ENCODE measurements at regions not wholly inside any gene's neighbourhood (a gene's known extent, or its start where the extent isn't known, plus 50 kb on each side); places are given as distances from the start of the nearest gene placed in this dataset.
A peak's percentile ranks its signal among the peaks of the same experiment; 100 is the strongest.

DNA sequence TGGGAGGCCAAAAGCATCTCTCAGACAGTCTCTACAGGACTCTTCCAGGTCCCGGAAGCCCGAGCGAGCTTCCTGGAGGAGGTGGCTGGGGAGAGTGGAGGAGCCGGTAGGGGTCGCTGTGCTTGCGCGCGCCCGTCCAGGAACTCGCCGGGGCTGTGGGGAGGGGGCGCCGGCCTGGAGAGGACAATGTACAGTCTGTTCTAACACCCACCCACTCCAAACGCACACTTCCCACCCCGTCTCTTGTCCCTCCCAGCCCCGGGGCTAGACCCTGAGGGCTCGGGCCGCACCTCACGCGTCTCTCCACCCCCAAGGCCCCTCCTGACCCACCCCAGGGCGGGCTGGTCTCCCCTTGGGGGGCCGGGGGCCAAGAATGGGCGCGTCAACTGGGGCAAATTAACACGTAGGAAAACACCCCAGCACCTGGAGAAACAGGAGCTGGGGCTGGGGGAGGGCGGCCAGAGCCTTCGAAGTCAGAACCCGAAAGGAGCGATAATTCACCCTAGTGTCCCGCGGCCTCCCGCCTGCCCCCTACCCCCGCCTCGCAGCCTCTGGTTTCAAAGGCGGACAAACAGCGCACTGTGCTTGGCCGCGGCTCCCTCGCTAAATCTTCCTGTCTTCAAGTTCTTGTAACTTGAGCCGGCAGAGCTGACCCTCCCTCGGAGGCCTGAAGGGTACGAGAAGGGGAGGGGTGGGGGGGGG lies 103.2 kb upstream of the FOXP4 start:
- no peak for DNase-seq
- Histone ChIP-seq H3K27ac (peak overlapping the region in 3 of 4 donors; percentile 19 to 75 (median 36)), H3K9me3 (no peaks in the 10 kb centered on the region), H3K4me1 (peaks cover 3 to 23% (median 14%) of the 10 kb centered on the region in 3 donors), H3K36me3 (no peaks in the 10 kb centered on the region), H3K4me3 (peak overlapping the region in 3 of 4 donors; percentile 22 to 48 (median 23)), H3K27me3 (peaks cover 3 to 74% (median 7%) of the 10 kb centered on the region in 4 donors)
- WGBS, 2 donors, result 8 to 10% methylated on average over 15 to 29 of the region's 42 CpGs
- TF ChIP-seq, protein P1, sequence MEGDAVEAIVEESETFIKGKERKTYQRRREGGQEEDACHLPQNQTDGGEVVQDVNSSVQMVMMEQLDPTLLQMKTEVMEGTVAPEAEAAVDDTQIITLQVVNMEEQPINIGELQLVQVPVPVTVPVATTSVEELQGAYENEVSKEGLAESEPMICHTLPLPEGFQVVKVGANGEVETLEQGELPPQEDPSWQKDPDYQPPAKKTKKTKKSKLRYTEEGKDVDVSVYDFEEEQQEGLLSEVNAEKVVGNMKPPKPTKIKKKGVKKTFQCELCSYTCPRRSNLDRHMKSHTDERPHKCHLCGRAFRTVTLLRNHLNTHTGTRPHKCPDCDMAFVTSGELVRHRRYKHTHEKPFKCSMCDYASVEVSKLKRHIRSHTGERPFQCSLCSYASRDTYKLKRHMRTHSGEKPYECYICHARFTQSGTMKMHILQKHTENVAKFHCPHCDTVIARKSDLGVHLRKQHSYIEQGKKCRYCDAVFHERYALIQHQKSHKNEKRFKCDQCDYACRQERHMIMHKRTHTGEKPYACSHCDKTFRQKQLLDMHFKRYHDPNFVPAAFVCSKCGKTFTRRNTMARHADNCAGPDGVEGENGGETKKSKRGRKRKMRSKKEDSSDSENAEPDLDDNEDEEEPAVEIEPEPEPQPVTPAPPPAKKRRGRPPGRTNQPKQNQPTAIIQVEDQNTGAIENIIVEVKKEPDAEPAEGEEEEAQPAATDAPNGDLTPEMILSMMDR (IDR thresholded peaks at IDR 0.05), result peak in 2 of 6 experiments; percentile 11 to 20
- no peak for TF ChIP-seq POLR2A (IDR thresholded peaks at IDR 0.05)
- intact Hi-C loops (cut with DNase I), result no loop called here

DNA sequence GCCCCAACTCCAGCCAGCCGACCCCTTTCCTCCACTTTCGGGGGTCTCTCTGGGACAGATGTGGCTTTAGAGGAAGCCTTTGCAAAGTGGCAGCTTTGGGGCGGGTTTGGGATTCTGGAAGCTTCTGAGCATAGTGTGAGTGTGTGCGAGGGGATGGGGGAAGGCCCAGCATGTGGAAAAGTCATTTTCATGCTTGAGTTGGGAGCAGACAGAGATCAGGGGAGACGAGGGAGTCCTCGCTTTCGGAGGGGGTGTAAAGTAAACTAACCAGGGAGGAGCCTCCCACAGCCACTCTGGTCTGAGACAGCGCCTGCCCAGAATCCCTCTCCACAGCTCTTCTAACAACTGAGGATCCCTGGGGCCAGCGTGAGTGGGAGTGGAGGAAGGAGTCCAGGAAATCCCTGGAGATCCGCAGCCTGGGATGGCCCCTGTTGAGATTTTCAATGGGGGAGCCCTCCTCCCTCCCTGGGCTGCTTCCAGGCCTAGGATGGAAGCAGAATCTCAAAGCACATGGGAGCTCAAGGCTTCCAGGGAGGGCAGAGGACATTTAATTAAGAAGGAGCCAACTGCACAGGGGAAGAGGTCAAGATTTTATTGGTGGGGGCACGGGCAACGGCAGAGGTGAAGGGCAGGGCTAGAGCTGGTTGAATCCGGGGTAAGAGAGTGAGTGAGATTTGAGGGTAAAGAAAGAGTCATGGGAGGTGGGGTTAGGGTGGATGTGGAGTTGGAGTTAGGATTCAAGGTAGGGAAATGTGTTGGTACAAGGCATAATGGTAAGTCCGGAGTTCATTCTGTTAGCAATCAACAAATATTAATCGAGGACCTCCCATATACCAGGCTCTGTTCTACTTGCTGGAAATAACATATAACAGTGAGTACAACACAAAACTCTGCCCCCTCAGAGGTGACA lies 102.3 kb upstream of the FOXP4 start:
- peak overlapping the region in 3 of 4 donors; percentile 19 to 75 (median 36) for H3K27ac ChIP-seq
- intact Hi-C loops (cut with DNase I), result no loop called here
- peaks cover 3 to 23% (median 14%) of the 10 kb centered on the region in 3 donors for H3K4me1 ChIP-seq

DNA sequence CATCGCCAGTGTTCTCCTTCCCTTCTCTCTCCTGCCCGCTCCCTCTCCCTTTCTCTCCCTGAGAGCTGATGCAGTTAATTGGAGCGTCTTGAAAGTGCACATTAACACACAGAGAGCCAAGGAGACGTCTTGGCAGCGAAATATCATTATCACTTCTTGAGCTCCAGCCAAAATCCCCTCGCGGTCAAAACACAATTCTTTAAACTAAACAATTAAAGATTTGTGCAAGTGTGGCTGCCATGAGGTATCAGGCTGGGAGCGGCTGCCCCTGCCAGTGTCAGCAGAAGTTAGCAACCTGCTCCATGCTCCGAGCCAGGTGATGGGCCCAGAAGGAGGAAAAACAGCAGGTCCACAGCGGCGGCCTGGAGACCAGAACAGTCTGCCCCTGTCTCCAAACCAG lies 100.9 kb upstream of the FOXP4 start:
- H3K4me1 ChIP-seq, result peaks cover 3 to 34% (median 21%) of the 10 kb centered on the region in 3 donors
- WGBS, 2 donors, result 48 to 61% methylated on average over 9 to 11 of the region's 11 CpGs

More for the DNA sequence above, 102.3 kb upstream of the FOXP4 start:
- Histone ChIP-seq H3K4me3 (peak overlapping the region in 2 of 4 donors; percentile 23 to 48), H3K36me3 (no peaks in the 10 kb centered on the region), H3K27me3 (peaks cover 3 to 66% (median 7%) of the 10 kb centered on the region in 4 donors), H3K9me3 (no peaks in the 10 kb centered on the region)
- WGBS, 2 donors, result 54 to 64% methylated on average over 10 to 11 of the region's 15 CpGs
- TF ChIP-seq, protein P1 (IDR thresholded peaks at IDR 0.05), result no peak
- TF ChIP-seq POLR2A (IDR thresholded peaks at IDR 0.05), result no peak
- DNase-seq, result no peak

DNA sequence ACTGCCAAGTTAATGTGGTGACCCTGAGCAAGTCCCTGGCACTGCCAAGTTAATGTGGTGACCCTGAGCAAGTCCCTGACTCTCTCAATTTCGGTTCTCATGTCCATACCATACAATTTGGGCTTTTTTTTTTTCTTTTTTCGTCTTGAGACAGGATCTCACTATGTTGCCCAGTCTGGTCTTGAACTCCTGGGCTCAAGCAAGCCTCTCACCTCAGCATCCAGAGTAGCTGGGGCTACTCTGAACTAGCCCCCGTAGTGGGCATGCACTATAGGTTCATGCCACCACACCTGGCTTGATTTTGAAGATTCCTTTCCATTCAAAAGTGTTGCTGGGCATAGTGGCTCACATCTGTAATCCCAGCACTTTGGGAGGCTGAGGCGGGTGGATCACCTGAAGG lies 100.0 kb upstream of the FOXP4 start:
- intact Hi-C loops (cut with DNase I), result no loop called here
- H3K36me3 ChIP-seq, result no peaks in the 10 kb centered on the region
- 76 to 78% methylated on average over 3 to 4 of the region's 4 CpGs for WGBS, 2 donors
- H3K4me3 ChIP-seq, result no peak overlapping the region
- H3K27ac ChIP-seq, result no peak overlapping the region
- no peak for DNase-seq
- H3K27me3 ChIP-seq, result peaks cover 3 to 44% (median 7%) of the 10 kb centered on the region in 4 donors
- TF ChIP-seq, protein P1 (IDR thresholded peaks at IDR 0.05), result no peak
- TF ChIP-seq POLR2A (IDR thresholded peaks at IDR 0.05), result no peak
- no peaks in the 10 kb centered on the region for H3K9me3 ChIP-seq
- peaks cover 3 to 42% (median 25%) of the 10 kb centered on the region in 3 donors for H3K4me1 ChIP-seq

More for the DNA sequence above, 100.9 kb upstream of the FOXP4 start:
- Histone ChIP-seq H3K27ac (no peak overlapping the region), H3K36me3 (no peaks in the 10 kb centered on the region), H3K9me3 (no peaks in the 10 kb centered on the region), H3K4me3 (no peak overlapping the region), H3K27me3 (peaks cover 3 to 52% (median 7%) of the 10 kb centered on the region in 4 donors)
- no peak for TF ChIP-seq POLR2A (IDR thresholded peaks at IDR 0.05)
- TF ChIP-seq, protein P1 (IDR thresholded peaks at IDR 0.05), result no peak
- intact Hi-C loops (cut with DNase I), result no loop called here
- no peak for DNase-seq

All from esophagus squamous epithelium (tissue), 5 donors.